Testis (tissue), 2 donors: ENCODE measurements at regions not wholly inside any gene's neighbourhood (a gene's known extent, or its start where the extent isn't known, plus 50 kb on each side); places are given as distances from the start of the nearest gene placed in this dataset.
A peak's percentile ranks its signal among the peaks of the same experiment; 100 is the strongest.

Experiments used
- DNase-seq: peaks from one replicate; pipeline ENCODE4 v3.0.0-alpha.2; 2019
- H3K27ac ChIP-seq, 2 donors: fragments of 200-600 bp; sonication (generic); one replicate each; pipeline ENCODE4 v1.5.1; 2019
- H3K27me3 ChIP-seq: fragments of 200-600 bp; sonication (generic); one replicate; pipeline ENCODE4 v1.5.1; 2019
- H3K36me3 ChIP-seq: fragments of 200-600 bp; sonication (generic); one replicate; pipeline ENCODE4 v1.5.1; 2017; ENCODE audit warnings: low read depth; ENCODE audit errors: missing control alignments
- H3K4me1 ChIP-seq: fragments of 200-600 bp; sonication (generic); one replicate; pipeline ENCODE4 v1.5.1; 2019
- H3K4me3 ChIP-seq, 2 donors: fragments of 200-600 bp; sonication (generic); one replicate each; pipeline ENCODE4 v1.5.1; 2017 to 2019
- H3K9me3 ChIP-seq: fragments of 200-600 bp; sonication (generic); one replicate; pipeline ENCODE4 v1.5.1; 2017
- POLR2A ChIP-seq: fragments of 450-650 bp; IDR thresholded peaks from one replicate; pipeline ENCODE4 v1.6.1; 2017; ENCODE audit warnings: antibody characterized with exemption, mild to moderate bottlenecking, moderate library complexity
- WGBS, 2 donors: methylation state at CpG; one replicate each; pipeline ENCODE4 v1.1.5; 2018; 5-methylcytosine and 5-hydroxymethylcytosine counted together
- intact Hi-C: fragments of 100-400 bp; cut with DNase I; formaldehyde crosslinking; loops from one replicate; pipeline ENCODE4 v1.15.1; 2023; ENCODE audit warnings: low total_unique reads
- TF ChIP-seq, protein P1 (sequence below), 3 experiments: fragments of 450-650 bp in 2 of 3; fragments of 200-600 bp in 1 of 3; sonication (generic) in 1 of 3; IDR thresholded peaks; one replicate each; pipeline ENCODE4 v1.5.1; 2016 to 2019; ENCODE audit warnings: antibody characterized with exemption in 3 of 3, mild to moderate bottlenecking in 2 of 3, moderate library complexity in 1 of 3

- Histone ChIP-seq H3K9me3 (no peaks in the 10 kb centered on the region), H3K4me3 (no peak overlapping the region), H3K36me3 (no peaks in the 10 kb centered on the region), H3K4me1 (no peaks in the 10 kb centered on the region), H3K27ac (no peak overlapping the region), H3K27me3 (no peaks in the 10 kb centered on the region)
- TF ChIP-seq, protein P1, sequence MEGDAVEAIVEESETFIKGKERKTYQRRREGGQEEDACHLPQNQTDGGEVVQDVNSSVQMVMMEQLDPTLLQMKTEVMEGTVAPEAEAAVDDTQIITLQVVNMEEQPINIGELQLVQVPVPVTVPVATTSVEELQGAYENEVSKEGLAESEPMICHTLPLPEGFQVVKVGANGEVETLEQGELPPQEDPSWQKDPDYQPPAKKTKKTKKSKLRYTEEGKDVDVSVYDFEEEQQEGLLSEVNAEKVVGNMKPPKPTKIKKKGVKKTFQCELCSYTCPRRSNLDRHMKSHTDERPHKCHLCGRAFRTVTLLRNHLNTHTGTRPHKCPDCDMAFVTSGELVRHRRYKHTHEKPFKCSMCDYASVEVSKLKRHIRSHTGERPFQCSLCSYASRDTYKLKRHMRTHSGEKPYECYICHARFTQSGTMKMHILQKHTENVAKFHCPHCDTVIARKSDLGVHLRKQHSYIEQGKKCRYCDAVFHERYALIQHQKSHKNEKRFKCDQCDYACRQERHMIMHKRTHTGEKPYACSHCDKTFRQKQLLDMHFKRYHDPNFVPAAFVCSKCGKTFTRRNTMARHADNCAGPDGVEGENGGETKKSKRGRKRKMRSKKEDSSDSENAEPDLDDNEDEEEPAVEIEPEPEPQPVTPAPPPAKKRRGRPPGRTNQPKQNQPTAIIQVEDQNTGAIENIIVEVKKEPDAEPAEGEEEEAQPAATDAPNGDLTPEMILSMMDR (IDR thresholded peaks at IDR 0.05) = no peak
- TF ChIP-seq POLR2A = no peak
- intact Hi-C loops = no loop called here
- 86 to 93% methylated on average over 1 of the region's 1 CpG for WGBS, 2 donors
- no peak for DNase-seq
These were observed 215.1 kb upstream of the PAPPA start for GRCh38 chr9:115938479-115938878.

GRCh38 chr9:115939065-115939765, 214.4 kb upstream of the PAPPA start:
- WGBS, 2 donors = 79 to 81% methylated on average over 2 of the region's 2 CpGs
- no peak overlapping the region for H3K4me3 ChIP-seq
- no peaks in the 10 kb centered on the region for H3K27me3 ChIP-seq
- no peak for DNase-seq
- intact Hi-C loops = no loop called here
- no peaks in the 10 kb centered on the region for H3K4me1 ChIP-seq
- H3K27ac ChIP-seq = no peak overlapping the region
- TF ChIP-seq, protein P1 (IDR thresholded peaks at IDR 0.05) = no peak
- TF ChIP-seq POLR2A = no peak
- no peaks in the 10 kb centered on the region for H3K36me3 ChIP-seq
- no peaks in the 10 kb centered on the region for H3K9me3 ChIP-seq

GRCh38 chr9:115941561-115942315, 211.9 kb upstream of the PAPPA start:
- no peak for DNase-seq
- H3K27me3 ChIP-seq = no peaks in the 10 kb centered on the region
- H3K9me3 ChIP-seq = no peaks in the 10 kb centered on the region
- H3K4me1 ChIP-seq = peaks cover 7% of the 10 kb centered on the region
- 67 to 70% methylated on average over 2 of the region's 2 CpGs for WGBS, 2 donors
- TF ChIP-seq, protein P1 (IDR thresholded peaks at IDR 0.05) = no peak
- no peak for TF ChIP-seq POLR2A
- H3K36me3 ChIP-seq = no peaks in the 10 kb centered on the region
- no peak overlapping the region for H3K4me3 ChIP-seq
- no peak overlapping the region for H3K27ac ChIP-seq
- intact Hi-C loops = no loop called here

DNA sequence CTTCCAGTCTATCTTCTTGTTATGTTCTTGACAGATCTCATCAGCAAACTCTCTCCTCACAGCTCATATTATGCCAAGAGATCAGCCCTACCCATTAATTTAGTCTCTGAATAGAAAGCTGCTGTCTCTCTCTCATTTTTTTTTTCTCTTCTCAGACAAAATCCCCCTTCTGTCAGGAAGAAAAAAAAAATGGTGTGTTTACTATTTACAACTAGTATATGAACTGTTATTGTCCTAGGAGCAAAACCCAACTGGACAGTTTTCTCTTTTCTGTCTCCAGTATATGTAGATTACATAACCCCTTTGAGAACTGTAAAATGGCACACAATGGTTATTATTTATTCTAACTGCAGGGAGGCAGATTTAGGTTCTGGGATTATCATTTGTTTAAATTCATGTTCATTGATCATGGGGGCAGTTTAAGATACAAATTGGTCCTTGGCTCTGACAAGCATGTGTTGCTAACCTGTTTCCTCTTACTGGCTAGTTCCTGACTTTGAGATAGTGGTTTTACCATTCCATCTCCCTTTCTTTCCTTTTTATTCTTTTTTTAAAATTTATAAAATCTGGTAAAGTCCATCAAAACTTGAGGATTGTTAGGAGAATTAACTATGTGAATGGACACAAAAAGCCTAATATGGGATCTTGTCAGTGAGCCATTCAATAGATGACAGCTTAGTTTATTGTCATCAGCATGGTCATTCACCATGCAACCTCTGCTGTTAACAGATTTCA, 210.0 kb upstream of the PAPPA start:
- Histone ChIP-seq H3K9me3 (no peaks in the 10 kb centered on the region), H3K4me1 (peaks cover 7% of the 10 kb centered on the region), H3K27ac (peak overlapping the region in 1 of 2 donors; percentile 65), H3K36me3 (no peaks in the 10 kb centered on the region), H3K4me3 (no peak overlapping the region), H3K27me3 (no peaks in the 10 kb centered on the region)
- intact Hi-C loops = no loop called here
- TF ChIP-seq, protein P1 (IDR thresholded peaks at IDR 0.05) = no peak
- TF ChIP-seq POLR2A = no peak
- DNase-seq = no peak
